Esophagus muscularis mucosa (tissue), 4 donors: ENCODE measurements at regions not wholly inside any gene's neighbourhood (a gene's known extent, or its start where the extent isn't known, plus 50 kb on each side); places are given as distances from the start of the nearest gene placed in this dataset.

Experiments
- EP300 ChIP-seq: sonication (generic); formaldehyde crosslinking; IDR thresholded peaks from one replicate; pipeline ENCODE4 v1.6.1; 2017; ENCODE audit warnings: antibody characterized with exemption
- POLR2A ChIP-seq: fragments of 450-650 bp; IDR thresholded peaks from one replicate; pipeline ENCODE4 v1.6.1; 2017; ENCODE audit warnings: antibody characterized with exemption, moderate library complexity, mild to moderate bottlenecking, low read depth
- POLR2AphosphoS5 ChIP-seq, 2 donors: sonication (generic); formaldehyde crosslinking; IDR thresholded peaks; one replicate each; pipeline ENCODE4 v1.6.1; 2017; ENCODE audit warnings: antibody characterized with exemption in 2 of 2
- TF ChIP-seq, protein P1 (sequence below), 3 experiments: fragments of 200-600 bp in 2 of 3; fragments of 450-650 bp in 1 of 3; sonication (generic) in 2 of 3; IDR thresholded peaks; one replicate each; pipeline ENCODE4 v1.5.1; 2017 to 2019; ENCODE audit warnings: antibody characterized with exemption in 3 of 3, mild to moderate bottlenecking in 2 of 3, moderate library complexity in 1 of 3

GRCh38 chr4:147134536-147135210 lies 189.0 kb upstream of the TTC29 start:
- TF ChIP-seq, protein P1, sequence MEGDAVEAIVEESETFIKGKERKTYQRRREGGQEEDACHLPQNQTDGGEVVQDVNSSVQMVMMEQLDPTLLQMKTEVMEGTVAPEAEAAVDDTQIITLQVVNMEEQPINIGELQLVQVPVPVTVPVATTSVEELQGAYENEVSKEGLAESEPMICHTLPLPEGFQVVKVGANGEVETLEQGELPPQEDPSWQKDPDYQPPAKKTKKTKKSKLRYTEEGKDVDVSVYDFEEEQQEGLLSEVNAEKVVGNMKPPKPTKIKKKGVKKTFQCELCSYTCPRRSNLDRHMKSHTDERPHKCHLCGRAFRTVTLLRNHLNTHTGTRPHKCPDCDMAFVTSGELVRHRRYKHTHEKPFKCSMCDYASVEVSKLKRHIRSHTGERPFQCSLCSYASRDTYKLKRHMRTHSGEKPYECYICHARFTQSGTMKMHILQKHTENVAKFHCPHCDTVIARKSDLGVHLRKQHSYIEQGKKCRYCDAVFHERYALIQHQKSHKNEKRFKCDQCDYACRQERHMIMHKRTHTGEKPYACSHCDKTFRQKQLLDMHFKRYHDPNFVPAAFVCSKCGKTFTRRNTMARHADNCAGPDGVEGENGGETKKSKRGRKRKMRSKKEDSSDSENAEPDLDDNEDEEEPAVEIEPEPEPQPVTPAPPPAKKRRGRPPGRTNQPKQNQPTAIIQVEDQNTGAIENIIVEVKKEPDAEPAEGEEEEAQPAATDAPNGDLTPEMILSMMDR (IDR thresholded peaks at IDR 0.05): no peak
- TF ChIP-seq EP300 (no peak), POLR2AphosphoS5 (IDR thresholded peaks at IDR 0.05) (no peak), POLR2A (no peak)
